ENCODE measurements at regions not wholly inside any gene's neighbourhood (a gene's known extent, or its start where the extent isn't known, plus 50 kb on each side); places are given as distances from the start of the nearest gene placed in this dataset.

- no peaks in the 10 kb centered on the region for H3K36me3 ChIP-seq (ENCODE audit: control insufficient read depth in 5 of 5, insufficient read depth in 5 of 5, low read length in 5 of 5)
- H3K9ac ChIP-seq (ENCODE audit: low read length in 5 of 5), result no peak overlapping the region
- peaks cover 0 to 3% (median 0%) of the 10 kb centered on the region in 5 donors for H3K4me1 ChIP-seq (ENCODE audit: control insufficient read depth in 5 of 5, insufficient read depth in 5 of 5, low read length in 5 of 5)
- H3K4me3 ChIP-seq (ENCODE audit: low read depth in 1 of 5, low read length in 5 of 5), result no peak overlapping the region
- H3K27ac ChIP-seq (ENCODE audit: low read depth, low read length), result no peak overlapping the region
- no peaks in the 10 kb centered on the region for H3K9me3 ChIP-seq (ENCODE audit: control insufficient read depth in 5 of 5, low read length in 5 of 5)
- H3K27me3 ChIP-seq (ENCODE audit: control insufficient read depth in 5 of 5, insufficient read depth in 4 of 5, low read length in 5 of 5), result no peaks in the 10 kb centered on the region
Observed at GRCh38 chr2:128633501-128633900, 314.8 kb upstream of the HS6ST1 start.

GRCh38 chr2:128635361-128635900 is 316.8 kb upstream of the HS6ST1 start:
- no peaks in the 10 kb centered on the region for H3K9me3 ChIP-seq (ENCODE audit: control insufficient read depth in 5 of 5, low read length in 5 of 5)
- no peak overlapping the region for H3K27ac ChIP-seq (ENCODE audit: low read depth, low read length)
- H3K36me3 ChIP-seq (ENCODE audit: control insufficient read depth in 5 of 5, insufficient read depth in 5 of 5, low read length in 5 of 5), result no peaks in the 10 kb centered on the region
- no peak overlapping the region for H3K9ac ChIP-seq (ENCODE audit: low read length in 5 of 5)
- peaks cover 0 to 18% (median 0%) of the 10 kb centered on the region in 5 donors for H3K4me1 ChIP-seq (ENCODE audit: control insufficient read depth in 5 of 5, insufficient read depth in 5 of 5, low read length in 5 of 5)
- H3K4me3 ChIP-seq (ENCODE audit: low read depth in 1 of 5, low read length in 5 of 5), result no peak overlapping the region
- H3K27me3 ChIP-seq (ENCODE audit: control insufficient read depth in 5 of 5, insufficient read depth in 4 of 5, low read length in 5 of 5), result no peaks in the 10 kb centered on the region

GRCh38 chr2:128636802-128637147 is 318.1 kb upstream of the HS6ST1 start:
- no peaks in the 10 kb centered on the region for H3K27me3 ChIP-seq (ENCODE audit: control insufficient read depth in 5 of 5, insufficient read depth in 4 of 5, low read length in 5 of 5)
- no peak overlapping the region for H3K4me3 ChIP-seq (ENCODE audit: low read depth in 1 of 5, low read length in 5 of 5)
- no peak overlapping the region for H3K9ac ChIP-seq (ENCODE audit: low read length in 5 of 5)
- H3K27ac ChIP-seq (ENCODE audit: low read depth, low read length), result no peak overlapping the region
- no peaks in the 10 kb centered on the region for H3K9me3 ChIP-seq (ENCODE audit: control insufficient read depth in 5 of 5, low read length in 5 of 5)
- peaks cover 0 to 18% (median 0%) of the 10 kb centered on the region in 5 donors for H3K4me1 ChIP-seq (ENCODE audit: control insufficient read depth in 5 of 5, insufficient read depth in 5 of 5, low read length in 5 of 5)
- H3K36me3 ChIP-seq (ENCODE audit: control insufficient read depth in 5 of 5, insufficient read depth in 5 of 5, low read length in 5 of 5), result no peaks in the 10 kb centered on the region

- Histone ChIP-seq H3K36me3 (ENCODE audit: control insufficient read depth in 5 of 5, insufficient read depth in 5 of 5, low read length in 5 of 5) (no peaks in the 10 kb centered on the region), H3K27ac (ENCODE audit: low read depth, low read length) (no peak overlapping the region), H3K27me3 (ENCODE audit: control insufficient read depth in 5 of 5, insufficient read depth in 4 of 5, low read length in 5 of 5) (no peaks in the 10 kb centered on the region), H3K9ac (ENCODE audit: low read length in 5 of 5) (no peak overlapping the region), H3K9me3 (ENCODE audit: control insufficient read depth in 5 of 5, low read length in 5 of 5) (no peaks in the 10 kb centered on the region), H3K4me3 (ENCODE audit: low read depth in 1 of 5, low read length in 5 of 5) (no peak overlapping the region), H3K4me1 (ENCODE audit: control insufficient read depth in 5 of 5, insufficient read depth in 5 of 5, low read length in 5 of 5) (peaks cover 0 to 19% (median 4%) of the 10 kb centered on the region in 5 donors)
Observed at GRCh38 chr2:128637481-128638155, 318.9 kb upstream of the HS6ST1 start.

- H3K9me3 ChIP-seq (ENCODE audit: control insufficient read depth in 5 of 5, low read length in 5 of 5), result no peaks in the 10 kb centered on the region
- H3K9ac ChIP-seq (ENCODE audit: low read length in 5 of 5), result no peak overlapping the region
- H3K4me3 ChIP-seq (ENCODE audit: low read depth in 1 of 5, low read length in 5 of 5), result no peak overlapping the region
- no peak overlapping the region for H3K27ac ChIP-seq (ENCODE audit: low read depth, low read length)
- no peaks in the 10 kb centered on the region for H3K27me3 ChIP-seq (ENCODE audit: control insufficient read depth in 5 of 5, insufficient read depth in 4 of 5, low read length in 5 of 5)
- H3K4me1 ChIP-seq (ENCODE audit: control insufficient read depth in 5 of 5, insufficient read depth in 5 of 5, low read length in 5 of 5), result peaks cover 0 to 25% (median 5%) of the 10 kb centered on the region in 5 donors
- no peaks in the 10 kb centered on the region for H3K36me3 ChIP-seq (ENCODE audit: control insufficient read depth in 5 of 5, insufficient read depth in 5 of 5, low read length in 5 of 5)
Observed at GRCh38 chr2:128638341-128639119, 319.9 kb upstream of the HS6ST1 start.

- Histone ChIP-seq H3K36me3 (ENCODE audit: control insufficient read depth in 5 of 5, insufficient read depth in 5 of 5, low read length in 5 of 5) (no peaks in the 10 kb centered on the region), H3K4me1 (ENCODE audit: control insufficient read depth in 5 of 5, insufficient read depth in 5 of 5, low read length in 5 of 5) (peaks cover 0 to 25% (median 5%) of the 10 kb centered on the region in 5 donors), H3K27me3 (ENCODE audit: control insufficient read depth in 5 of 5, insufficient read depth in 4 of 5, low read length in 5 of 5) (no peaks in the 10 kb centered on the region), H3K9me3 (ENCODE audit: control insufficient read depth in 5 of 5, low read length in 5 of 5) (no peaks in the 10 kb centered on the region), H3K4me3 (ENCODE audit: low read depth in 1 of 5, low read length in 5 of 5) (no peak overlapping the region), H3K9ac (ENCODE audit: low read length in 5 of 5) (no peak overlapping the region), H3K27ac (ENCODE audit: low read depth, low read length) (no peak overlapping the region)
Observed at GRCh38 chr2:128639120-128639477, 320.4 kb upstream of the HS6ST1 start.

- H3K36me3 ChIP-seq (ENCODE audit: control insufficient read depth in 5 of 5, insufficient read depth in 5 of 5, low read length in 5 of 5), result no peaks in the 10 kb centered on the region
- H3K9me3 ChIP-seq (ENCODE audit: control insufficient read depth in 5 of 5, low read length in 5 of 5), result no peaks in the 10 kb centered on the region
- H3K4me1 ChIP-seq (ENCODE audit: control insufficient read depth in 5 of 5, insufficient read depth in 5 of 5, low read length in 5 of 5), result peaks cover 0 to 25% (median 5%) of the 10 kb centered on the region in 5 donors
- H3K4me3 ChIP-seq (ENCODE audit: low read depth in 1 of 5, low read length in 5 of 5), result no peak overlapping the region
- H3K27me3 ChIP-seq (ENCODE audit: control insufficient read depth in 5 of 5, insufficient read depth in 4 of 5, low read length in 5 of 5), result no peaks in the 10 kb centered on the region
- no peak overlapping the region for H3K9ac ChIP-seq (ENCODE audit: low read length in 5 of 5)
- no peak overlapping the region for H3K27ac ChIP-seq (ENCODE audit: low read depth, low read length)
Observed at GRCh38 chr2:128639693-128640092, 321.0 kb upstream of the HS6ST1 start.

GRCh38 chr2:128640166-128640844 is 321.6 kb upstream of the HS6ST1 start:
- no peaks in the 10 kb centered on the region for H3K9me3 ChIP-seq (ENCODE audit: control insufficient read depth in 5 of 5, low read length in 5 of 5)
- no peak overlapping the region for H3K4me3 ChIP-seq (ENCODE audit: low read depth in 1 of 5, low read length in 5 of 5)
- H3K36me3 ChIP-seq (ENCODE audit: control insufficient read depth in 5 of 5, insufficient read depth in 5 of 5, low read length in 5 of 5), result no peaks in the 10 kb centered on the region
- H3K9ac ChIP-seq (ENCODE audit: low read length in 5 of 5), result no peak overlapping the region
- peaks cover 0 to 25% (median 5%) of the 10 kb centered on the region in 5 donors for H3K4me1 ChIP-seq (ENCODE audit: control insufficient read depth in 5 of 5, insufficient read depth in 5 of 5, low read length in 5 of 5)
- H3K27me3 ChIP-seq (ENCODE audit: control insufficient read depth in 5 of 5, insufficient read depth in 4 of 5, low read length in 5 of 5), result no peaks in the 10 kb centered on the region
- H3K27ac ChIP-seq (ENCODE audit: low read depth, low read length), result no peak overlapping the region

- Histone ChIP-seq H3K36me3 (ENCODE audit: control insufficient read depth in 5 of 5, insufficient read depth in 5 of 5, low read length in 5 of 5) (no peaks in the 10 kb centered on the region), H3K9me3 (ENCODE audit: control insufficient read depth in 5 of 5, low read length in 5 of 5) (no peaks in the 10 kb centered on the region), H3K4me3 (ENCODE audit: low read depth in 1 of 5, low read length in 5 of 5) (no peak overlapping the region), H3K4me1 (ENCODE audit: control insufficient read depth in 5 of 5, insufficient read depth in 5 of 5, low read length in 5 of 5) (peaks cover 0 to 25% (median 5%) of the 10 kb centered on the region in 5 donors), H3K27me3 (ENCODE audit: control insufficient read depth in 5 of 5, insufficient read depth in 4 of 5, low read length in 5 of 5) (no peaks in the 10 kb centered on the region), H3K27ac (ENCODE audit: low read depth, low read length) (no peak overlapping the region), H3K9ac (ENCODE audit: low read length in 5 of 5) (no peak overlapping the region)
Observed at GRCh38 chr2:128640845-128641360, 322.2 kb upstream of the HS6ST1 start.
